Loucy (cell line): ENCODE measurements at regions not wholly inside any gene's neighbourhood (a gene's known extent, or its start where the extent isn't known, plus 50 kb on each side); places are given as distances from the start of the nearest gene placed in this dataset.

Experiments used
- H2AFZ ChIP-seq: fragments of 200-600 bp; sonication (generic); 2 replicates; pipeline ENCODE4 v1.6.0; 2016; ENCODE audit warnings: antibody characterized with exemption, mild to moderate bottlenecking, low read length, moderate library complexity
- H3F3A ChIP-seq: fragments of 200-600 bp; 2 replicates; pipeline ENCODE4 v1.6.0; 2016; ENCODE audit warnings: antibody characterized with exemption, low read depth, mild to moderate bottlenecking
- H3K27me3 ChIP-seq: fragments of 200-600 bp; sonication (generic); 2 replicates; pipeline ENCODE4 v1.6.1; 2014; ENCODE audit warnings: low read length, mild to moderate bottlenecking; ENCODE audit not compliant: insufficient read depth, poor library complexity, severe bottlenecking
- H3K36me3 ChIP-seq: fragments of 200-600 bp; sonication (generic); 2 replicates; pipeline ENCODE4 v1.6.1; 2016; ENCODE audit warnings: low read length; ENCODE audit not compliant: insufficient read depth
- H3K4me1 ChIP-seq: fragments of 200-600 bp; sonication (generic); 2 replicates; pipeline ENCODE4 v1.5.1; 2014; ENCODE audit warnings: low read length, mild to moderate bottlenecking; ENCODE audit not compliant: insufficient read depth, poor library complexity, severe bottlenecking
- H3K4me2 ChIP-seq: fragments of 200-600 bp; sonication (generic); 2 replicates; pipeline ENCODE4 v1.6.0; 2014; ENCODE audit warnings: antibody characterized with exemption, low read length, low read depth, mild to moderate bottlenecking; ENCODE audit not compliant: poor library complexity, severe bottlenecking
- H3K4me3 ChIP-seq: fragments of 200-600 bp; sonication (generic); 2 replicates; pipeline ENCODE4 v1.5.1; 2014; ENCODE audit warnings: low read length, mild to moderate bottlenecking, mixed read lengths; ENCODE audit not compliant: poor library complexity, severe bottlenecking
- H3K79me2 ChIP-seq: fragments of 200-600 bp; sonication (generic); 2 replicates; pipeline ENCODE4 v1.6.1; 2014; ENCODE audit warnings: low read length; ENCODE audit not compliant: insufficient read depth
- H3K9ac ChIP-seq: fragments of 200-600 bp; sonication (generic); 2 replicates; pipeline ENCODE4 v1.6.0; 2014; ENCODE audit warnings: mild to moderate bottlenecking, low read depth, low read length, moderate library complexity; ENCODE audit not compliant: poor library complexity, severe bottlenecking
- H3K9me2 ChIP-seq: fragments of 200-600 bp; sonication (generic); replicated peaks from 2 replicates; pipeline ENCODE4 v1.6.1; 2016; ENCODE audit warnings: low read depth, low read length, mixed read lengths
- H3K9me3 ChIP-seq: fragments of 200-600 bp; sonication (generic); 2 replicates; pipeline ENCODE4 v1.6.1; 2014; ENCODE audit warnings: mild to moderate bottlenecking, antibody characterized with exemption, low read length, low read depth; ENCODE audit not compliant: insufficient read depth
- H4K20me1 ChIP-seq: fragments of 200-600 bp; sonication (generic); 2 replicates; pipeline ENCODE4 v1.6.0; 2014; ENCODE audit warnings: antibody characterized with exemption, low read length, mild to moderate bottlenecking; ENCODE audit not compliant: insufficient read depth, poor library complexity, severe bottlenecking
- CTCF ChIP-seq: fragments of 200-600 bp; sonication (generic); conservative IDR thresholded peaks from 2 replicates; pipeline ENCODE4 v1.5.1; 2014; ENCODE audit warnings: mild to moderate bottlenecking, antibody characterized with exemption, low read length
- EZH2phosphoT487 ChIP-seq: fragments of 200-600 bp; IDR thresholded peaks from 2 replicates; pipeline ENCODE4 v1.6.1; 2018; ENCODE audit warnings: antibody characterized with exemption, mild to moderate bottlenecking, moderate library complexity, borderline replicate concordance

- Histone ChIP-seq H4K20me1 (no peaks in the 10 kb centered on the region), H3K36me3 (no peaks in the 10 kb centered on the region), H2AFZ (no peak overlapping the region), H3K4me2 (no peak overlapping the region), H3K79me2 (no peaks in the 10 kb centered on the region), H3K4me1 (no peaks in the 10 kb centered on the region), H3F3A (no peaks in the 10 kb centered on the region), H3K9me2 (no peaks in the 10 kb centered on the region), H3K9me3 (no peaks in the 10 kb centered on the region), H3K4me3 (no peak overlapping the region), H3K9ac (no peak overlapping the region), H3K27me3 (no peaks in the 10 kb centered on the region)
- TF ChIP-seq CTCF (no peak), EZH2phosphoT487 (no peak)
Observed at GRCh38 chr5:166211640-166212039, 2079.8 kb upstream of the WWC1 start.

- Histone ChIP-seq H3K4me1 (no peaks in the 10 kb centered on the region), H3K4me3 (no peak overlapping the region), H3K9me2 (no peaks in the 10 kb centered on the region), H3K36me3 (no peaks in the 10 kb centered on the region), H3K4me2 (no peak overlapping the region), H2AFZ (no peak overlapping the region), H3K9ac (no peak overlapping the region), H3F3A (no peaks in the 10 kb centered on the region), H4K20me1 (no peaks in the 10 kb centered on the region), H3K27me3 (no peaks in the 10 kb centered on the region), H3K79me2 (no peaks in the 10 kb centered on the region), H3K9me3 (no peaks in the 10 kb centered on the region)
- no peak for TF ChIP-seq EZH2phosphoT487
- no peak for TF ChIP-seq CTCF
Observed at GRCh38 chr5:166236327-166236726, 2055.1 kb upstream of the WWC1 start.

DNA sequence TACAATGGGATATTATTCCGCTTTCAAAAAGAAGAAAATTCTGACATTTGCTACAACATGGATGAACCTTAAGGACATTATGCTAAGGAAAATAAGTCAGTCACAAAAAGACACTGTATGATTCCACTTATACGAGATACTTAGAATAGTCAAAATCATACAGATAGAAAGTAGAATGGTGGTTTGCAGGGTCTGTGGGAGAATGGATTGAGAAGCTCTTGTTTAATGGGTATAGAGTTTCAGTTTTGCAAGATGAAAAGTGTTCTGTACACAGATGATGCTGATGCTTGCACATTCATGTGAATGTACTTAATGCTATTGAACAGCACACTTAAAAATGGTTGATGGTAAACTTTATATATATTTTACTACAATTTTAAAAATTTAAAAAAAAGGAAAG, 2050.7 kb upstream of the WWC1 start:
- no peaks in the 10 kb centered on the region for H3F3A ChIP-seq
- no peak overlapping the region for H3K4me2 ChIP-seq
- no peaks in the 10 kb centered on the region for H3K9me2 ChIP-seq
- H3K79me2 ChIP-seq, result no peaks in the 10 kb centered on the region
- no peak overlapping the region for H3K4me3 ChIP-seq
- H3K9ac ChIP-seq, result no peak overlapping the region
- no peaks in the 10 kb centered on the region for H4K20me1 ChIP-seq
- H3K36me3 ChIP-seq, result no peaks in the 10 kb centered on the region
- no peaks in the 10 kb centered on the region for H3K4me1 ChIP-seq
- H3K9me3 ChIP-seq, result no peaks in the 10 kb centered on the region
- no peak overlapping the region for H2AFZ ChIP-seq
- no peaks in the 10 kb centered on the region for H3K27me3 ChIP-seq
- TF ChIP-seq CTCF (no peak), EZH2phosphoT487 (no peak)
